SHP77 (cell line): ENCODE measurements at regions not wholly inside any gene's neighbourhood (a gene's known extent, or its start where the extent isn't known, plus 50 kb on each side); places are given as distances from the start of the nearest gene placed in this dataset.
A peak's percentile ranks its signal among the peaks of the same experiment; 100 is the strongest.

Experiments used
- DNase-seq, 2 experiments: peaks; one replicate each; lab custom pipeline; 2025; lab: John Stamatoyannopoulos, UW

GRCh38 chrX:30414144-30414543, 105.0 kb upstream of the NR0B1 start:
- DNase-seq = no peak

- DNase-seq = no peak
These were observed 93.2 kb upstream of the NR0B1 start for GRCh38 chrX:30402366-30402765.

GRCh38 chrX:30388325-30388724, 79.1 kb upstream of the NR0B1 start:
- no peak for DNase-seq

- no peak for DNase-seq
These were observed 64.8 kb upstream of the NR0B1 start for GRCh38 chrX:30373951-30374350.

- DNase-seq = no peak
These were observed 64.3 kb upstream of the NR0B1 start for GRCh38 chrX:30373479-30373878.

GRCh38 chrX:30364229-30364628, 55.0 kb upstream of the NR0B1 start:
- DNase-seq = peak; percentile 81 to 85
